HEK293T (cell line): ENCODE measurements at regions not wholly inside any gene's neighbourhood (a gene's known extent, or its start where the extent isn't known, plus 50 kb on each side); places are given as distances from the start of the nearest gene placed in this dataset.

Experiments
- BHLHE40 ChIP-seq: fragments of 450-650 bp; IDR thresholded peaks from 2 replicates; pipeline ENCODE4 v1.6.1; 2016; ENCODE audit warnings: mild to moderate bottlenecking, moderate library complexity, borderline replicate concordance
- CTBP1 ChIP-seq: fragments of 450-650 bp; IDR thresholded peaks from 2 replicates; pipeline ENCODE4 v1.6.1; 2016; ENCODE audit warnings: borderline replicate concordance
- FOXM1 ChIP-seq: fragments of 450-650 bp; IDR thresholded peaks from 2 replicates; pipeline ENCODE4 v1.6.1; 2017; ENCODE audit warnings: mild to moderate bottlenecking, borderline replicate concordance
- NFRKB ChIP-seq: fragments of 450-650 bp; IDR thresholded peaks from 2 replicates; pipeline ENCODE4 v1.6.1; 2016; ENCODE audit warnings: mild to moderate bottlenecking, moderate library complexity
- SP1 ChIP-seq: fragments of 450-650 bp; IDR thresholded peaks from 2 replicates; pipeline ENCODE4 v1.6.1; 2017
- SUZ12 ChIP-seq: fragments of 450-650 bp; IDR thresholded peaks from 2 replicates; pipeline ENCODE4 v1.6.1; 2016; ENCODE audit warnings: mild to moderate bottlenecking
- TARDBP ChIP-seq: fragments of 450-650 bp; IDR thresholded peaks from 2 replicates; pipeline ENCODE4 v1.6.1; 2016

DNA sequence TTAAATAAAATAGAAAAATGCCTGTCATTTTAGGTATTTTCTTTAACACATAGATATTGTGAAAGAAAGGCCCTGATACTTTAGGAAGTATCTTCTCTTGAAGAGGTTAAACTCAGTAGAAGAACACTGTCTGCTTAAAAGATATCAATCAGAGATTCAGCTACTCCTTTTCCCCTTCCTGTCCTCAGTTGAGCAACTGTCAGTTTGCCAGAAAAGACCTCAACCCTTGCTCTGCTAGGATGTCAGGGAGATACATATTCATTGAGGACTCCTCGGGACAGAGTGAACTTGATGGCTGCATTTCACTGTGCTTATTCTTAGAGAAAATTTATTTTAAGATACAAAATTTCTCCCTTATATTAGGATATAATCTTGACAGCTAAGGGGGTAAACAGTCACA lies 173.6 kb upstream of the CACNA2D1 start:
- TF ChIP-seq SP1, result no peak
- no peak for TF ChIP-seq CTBP1
- no peak for TF ChIP-seq FOXM1
- TF ChIP-seq BHLHE40, result no peak
- TF ChIP-seq SUZ12, result no peak
- TF ChIP-seq TARDBP, result no peak
- no peak for TF ChIP-seq NFRKB
